ENCODE measurements at regions not wholly inside any gene's neighbourhood (a gene's known extent, or its start where the extent isn't known, plus 50 kb on each side); places are given as distances from the start of the nearest gene placed in this dataset.

- TF ChIP-seq CTCF (IDR thresholded peaks at IDR 0.05) (no peak), POLR2AphosphoS5 (IDR thresholded peaks at IDR 0.05) (no peak), POLR2A (IDR thresholded peaks at IDR 0.05) (no peak)
Measured at GRCh38 chr1:55695552-55695951, 480.4 kb upstream of the USP24 start.

All from suprapubic skin (tissue), 4 donors.